Gastroesophageal sphincter (tissue), 4 donors: ENCODE measurements at regions not wholly inside any gene's neighbourhood (a gene's known extent, or its start where the extent isn't known, plus 50 kb on each side); places are given as distances from the start of the nearest gene placed in this dataset.

ENCODE experiments used
- ATAC-seq: fragments of 150-250 bp; one replicate; pipeline ENCODE4 v1.9.1; 2016; ENCODE audit warnings: mild to moderate bottlenecking, moderate library complexity
- H3K27ac ChIP-seq, 4 donors: fragments of 200-600 bp; sonication (generic) in 3 of 4; 1 replicate in 3 of 4; 2 replicates in 1 of 4; pipeline ENCODE4 v1.5.1; 2016 to 2019
- H3K27me3 ChIP-seq: fragments of 200-600 bp; sonication (generic); one replicate; pipeline ENCODE4 v1.5.1; 2019
- H3K36me3 ChIP-seq, 2 donors: fragments of 200-600 bp; sonication (generic); one replicate each; pipeline ENCODE4 v1.5.1; 2019; ENCODE audit warnings: control low read depth in 1 of 2
- H3K4me1 ChIP-seq, 3 donors: fragments of 200-600 bp; sonication (generic); 1 replicate in 2 of 3; 2 replicates in 1 of 3; pipeline ENCODE4 v1.5.1; 2016 to 2019; ENCODE audit warnings: control low read depth in 2 of 3
- H3K4me3 ChIP-seq, 2 donors: fragments of 200-600 bp; sonication (generic); one replicate each; pipeline ENCODE4 v1.5.1; 2019; ENCODE audit warnings: mild to moderate bottlenecking in 1 of 2, moderate library complexity in 1 of 2
- H3K9me3 ChIP-seq, 3 donors: fragments of 200-600 bp; sonication (generic); one replicate each; pipeline ENCODE4 v1.5.1; 2017 to 2019; ENCODE audit warnings: control low read depth in 2 of 3
- CTCF ChIP-seq, 4 experiments: fragments of 200-600 bp in 2 of 4; fragments of 450-650 bp in 2 of 4; sonication (generic) in 1 of 4; IDR thresholded peaks; one replicate each; pipeline ENCODE4 v1.5.1; 2017 to 2019; ENCODE audit warnings: antibody characterized with exemption in 4 of 4, mild to moderate bottlenecking in 2 of 4, moderate library complexity in 2 of 4
- EP300 ChIP-seq: sonication (generic); formaldehyde crosslinking; IDR thresholded peaks from one replicate; pipeline ENCODE4 v1.6.1; 2017; ENCODE audit warnings: antibody characterized with exemption, mild to moderate bottlenecking
- POLR2A ChIP-seq, 2 donors: fragments of 450-650 bp; IDR thresholded peaks; one replicate each; pipeline ENCODE4 v1.6.1; 2017; ENCODE audit warnings: antibody characterized with exemption in 2 of 2, mild to moderate bottlenecking in 2 of 2, moderate library complexity in 1 of 2
- POLR2AphosphoS5 ChIP-seq: sonication (generic); formaldehyde crosslinking; IDR thresholded peaks from one replicate; pipeline ENCODE4 v1.6.1; 2017; ENCODE audit warnings: antibody characterized with exemption
- WGBS, 2 donors: methylation state at CpG; one replicate each; pipeline ENCODE4 v1.1.5; 2018; ENCODE audit warnings: low coverage in 1 of 2; 5-methylcytosine and 5-hydroxymethylcytosine counted together

DNA sequence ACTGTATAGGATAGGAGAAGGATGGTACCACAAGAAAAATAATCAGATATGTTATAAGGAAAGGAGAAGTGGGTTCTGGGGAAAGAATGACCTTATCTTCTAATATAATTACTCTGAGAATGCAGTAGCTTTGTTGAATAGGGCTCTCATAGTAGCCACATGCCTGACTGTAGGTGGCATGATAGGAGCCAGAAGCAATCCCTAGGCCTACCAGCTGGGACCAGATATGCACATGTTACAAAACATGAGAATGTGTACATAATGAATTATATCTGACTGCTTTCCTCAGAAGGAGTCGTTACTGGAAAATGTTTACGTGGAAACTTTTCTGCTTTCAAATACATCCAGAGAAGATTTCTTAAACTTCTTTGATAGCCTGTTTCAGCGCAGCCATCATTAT lies 53.2 kb upstream of the FAM3C start:
- H3K36me3 ChIP-seq, result no peaks in the 10 kb centered on the region
- H3K4me3 ChIP-seq, result no peak overlapping the region
- H3K27ac ChIP-seq, result no peak overlapping the region
- ATAC-seq, result no peak
- 51 to 74% methylated on average over 3 of the region's 3 CpGs for WGBS, 2 donors
- TF ChIP-seq POLR2AphosphoS5 (no peak), CTCF (IDR thresholded peaks at IDR 0.05) (no peak), POLR2A (IDR thresholded peaks at IDR 0.05) (no peak), EP300 (no peak)
- H3K27me3 ChIP-seq, result no peaks in the 10 kb centered on the region
- H3K9me3 ChIP-seq, result no peaks in the 10 kb centered on the region
- no peaks in the 10 kb centered on the region for H3K4me1 ChIP-seq

GRCh38 chr7:121448429-121448828 lies 52.3 kb upstream of the FAM3C start:
- Histone ChIP-seq H3K4me3 (no peak overlapping the region), H3K27ac (peak overlapping the region in 2 of 4 donors; percentile 32 to 52), H3K36me3 (no peaks in the 10 kb centered on the region), H3K9me3 (no peaks in the 10 kb centered on the region), H3K4me1 (no peaks in the 10 kb centered on the region), H3K27me3 (no peaks in the 10 kb centered on the region)
- 90% methylated on average over 3 to 9 of the region's 11 CpGs for WGBS, 2 donors
- no peak for ATAC-seq
- TF ChIP-seq EP300, result no peak
- no peak for TF ChIP-seq POLR2A (IDR thresholded peaks at IDR 0.05)
- TF ChIP-seq POLR2AphosphoS5, result no peak
- no peak for TF ChIP-seq CTCF (IDR thresholded peaks at IDR 0.05)

DNA sequence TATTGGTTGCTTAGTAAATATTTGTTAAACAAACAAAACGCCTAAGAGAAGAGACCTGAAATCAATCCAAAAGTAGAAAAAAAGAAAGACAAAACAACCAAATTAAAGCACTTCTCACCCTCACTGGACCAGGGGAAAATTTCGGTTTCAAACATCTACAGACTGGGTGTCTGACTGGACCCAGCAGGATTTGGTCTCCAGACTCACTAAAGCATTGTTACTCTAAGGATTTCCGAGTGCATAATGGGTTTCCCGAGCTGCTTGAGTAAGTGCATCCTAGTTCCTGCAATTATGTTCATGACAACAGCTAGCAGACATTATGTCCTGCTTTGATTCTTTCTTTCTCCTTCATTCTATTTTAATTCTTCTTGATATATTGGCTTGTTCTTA lies 51.8 kb upstream of the FAM3C start:
- TF ChIP-seq CTCF (IDR thresholded peaks at IDR 0.05), result no peak
- TF ChIP-seq POLR2A (IDR thresholded peaks at IDR 0.05), result no peak
- no peak for TF ChIP-seq POLR2AphosphoS5
- no peak for TF ChIP-seq EP300
- Histone ChIP-seq H3K36me3 (no peaks in the 10 kb centered on the region), H3K27me3 (no peaks in the 10 kb centered on the region), H3K27ac (peak overlapping the region in 3 of 4 donors; percentile 25 to 52 (median 32)), H3K4me1 (no peaks in the 10 kb centered on the region), H3K9me3 (no peaks in the 10 kb centered on the region), H3K4me3 (no peak overlapping the region)
- 25 to 36% methylated on average over 3 to 4 of the region's 4 CpGs for WGBS, 2 donors
- ATAC-seq, result peak; percentile 49

DNA sequence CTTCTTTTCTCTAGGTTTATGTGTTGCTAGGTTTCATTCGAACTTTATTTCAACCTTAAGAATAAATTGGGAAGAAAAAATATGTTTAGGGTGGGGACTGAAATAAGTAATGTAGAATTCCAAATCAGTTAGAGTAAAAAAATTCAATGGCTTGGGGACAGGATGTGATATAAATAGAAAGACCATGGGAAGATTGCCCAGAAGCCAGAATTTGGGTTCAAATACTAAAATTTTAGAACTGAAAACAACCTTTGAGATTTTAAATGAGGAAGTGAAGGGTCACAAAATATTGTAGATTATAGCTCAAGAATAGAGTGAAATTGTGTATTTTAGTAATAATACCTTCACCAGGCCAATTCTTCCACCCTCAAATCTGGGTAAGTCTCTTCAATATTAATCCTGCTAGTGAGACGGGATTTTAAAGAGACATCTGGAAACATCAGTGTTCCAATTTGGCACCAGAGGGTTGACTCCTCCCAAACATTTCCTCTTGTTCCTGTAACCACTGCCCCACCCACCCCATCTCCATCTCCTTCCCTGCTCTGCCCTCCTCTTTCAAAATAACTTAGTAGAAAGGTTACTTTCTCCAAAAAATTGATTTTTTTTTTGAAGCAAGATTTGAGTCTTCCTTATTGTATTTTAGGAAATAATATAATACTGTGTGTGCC lies 51.3 kb upstream of the FAM3C start:
- H3K4me1 ChIP-seq, result no peaks in the 10 kb centered on the region
- no peaks in the 10 kb centered on the region for H3K9me3 ChIP-seq
- no peaks in the 10 kb centered on the region for H3K27me3 ChIP-seq
- no peak overlapping the region for H3K4me3 ChIP-seq
- peak overlapping the region in 3 of 4 donors; percentile 25 to 52 (median 32) for H3K27ac ChIP-seq
- no peaks in the 10 kb centered on the region for H3K36me3 ChIP-seq
- peak; percentile 82 for ATAC-seq
- WGBS, 2 donors, result 30 to 36% methylated on average over 2 of the region's 2 CpGs
- no peak for TF ChIP-seq POLR2AphosphoS5
- TF ChIP-seq CTCF (IDR thresholded peaks at IDR 0.05), result no peak
- TF ChIP-seq EP300, result no peak
- no peak for TF ChIP-seq POLR2A (IDR thresholded peaks at IDR 0.05)

GRCh38 chr7:121446526-121446925 lies 50.4 kb upstream of the FAM3C start:
- Histone ChIP-seq H3K36me3 (no peaks in the 10 kb centered on the region), H3K27me3 (no peaks in the 10 kb centered on the region), H3K4me1 (no peaks in the 10 kb centered on the region), H3K4me3 (no peak overlapping the region), H3K9me3 (no peaks in the 10 kb centered on the region), H3K27ac (peak overlapping the region in 2 of 4 donors; percentile 32 to 52)
- TF ChIP-seq POLR2A (IDR thresholded peaks at IDR 0.05) (no peak), POLR2AphosphoS5 (no peak), CTCF (IDR thresholded peaks at IDR 0.05) (no peak)
- 75 to 87% methylated on average over 3 to 5 of the region's 5 CpGs for WGBS, 2 donors
- no peak for ATAC-seq
